ENCODE measurements at regions not wholly inside any gene's neighbourhood (a gene's known extent, or its start where the extent isn't known, plus 50 kb on each side); places are given as distances from the start of the nearest gene placed in this dataset.
"Not testable (repeated sequence)": the region's sequence is repeated elsewhere in the genome, so short reads cannot be mapped to it uniquely, and the experiment has no call there.

DNA sequence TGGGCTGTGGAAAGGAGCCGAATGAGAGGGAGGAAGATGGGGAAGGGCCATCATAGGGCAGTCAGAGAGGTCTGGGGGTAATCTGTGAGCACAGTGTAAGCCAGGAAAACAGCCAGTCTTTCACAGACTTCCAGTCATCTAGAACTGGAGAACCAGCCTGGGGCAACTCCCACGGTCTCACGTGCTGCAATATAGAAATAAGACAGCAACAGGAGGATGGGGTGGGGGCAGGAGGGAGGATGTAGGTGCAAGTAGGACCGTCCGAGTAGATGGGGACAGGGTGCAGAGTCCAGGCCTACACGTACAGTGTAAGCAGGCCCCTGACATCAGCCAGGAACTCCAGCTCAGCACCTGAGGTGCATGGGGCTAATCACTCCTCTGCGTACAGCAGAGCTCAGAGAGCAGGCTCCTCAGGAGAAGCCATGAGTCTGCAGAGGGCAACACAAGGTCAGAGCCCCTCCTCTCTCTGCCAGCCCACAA lies 58.2 kb upstream of the TNFAIP3 start:
- H3K4me1 ChIP-seq = peaks cover 50% of the 10 kb centered on the region
- TF ChIP-seq, protein P1, sequence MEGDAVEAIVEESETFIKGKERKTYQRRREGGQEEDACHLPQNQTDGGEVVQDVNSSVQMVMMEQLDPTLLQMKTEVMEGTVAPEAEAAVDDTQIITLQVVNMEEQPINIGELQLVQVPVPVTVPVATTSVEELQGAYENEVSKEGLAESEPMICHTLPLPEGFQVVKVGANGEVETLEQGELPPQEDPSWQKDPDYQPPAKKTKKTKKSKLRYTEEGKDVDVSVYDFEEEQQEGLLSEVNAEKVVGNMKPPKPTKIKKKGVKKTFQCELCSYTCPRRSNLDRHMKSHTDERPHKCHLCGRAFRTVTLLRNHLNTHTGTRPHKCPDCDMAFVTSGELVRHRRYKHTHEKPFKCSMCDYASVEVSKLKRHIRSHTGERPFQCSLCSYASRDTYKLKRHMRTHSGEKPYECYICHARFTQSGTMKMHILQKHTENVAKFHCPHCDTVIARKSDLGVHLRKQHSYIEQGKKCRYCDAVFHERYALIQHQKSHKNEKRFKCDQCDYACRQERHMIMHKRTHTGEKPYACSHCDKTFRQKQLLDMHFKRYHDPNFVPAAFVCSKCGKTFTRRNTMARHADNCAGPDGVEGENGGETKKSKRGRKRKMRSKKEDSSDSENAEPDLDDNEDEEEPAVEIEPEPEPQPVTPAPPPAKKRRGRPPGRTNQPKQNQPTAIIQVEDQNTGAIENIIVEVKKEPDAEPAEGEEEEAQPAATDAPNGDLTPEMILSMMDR (IDR thresholded peaks at IDR 0.05) = no peak
- TF ChIP-seq EP300 (IDR thresholded peaks at IDR 0.05) (no peak), POLR2AphosphoS5 (IDR thresholded peaks at IDR 0.05) (no peak)
- no peaks in the 10 kb centered on the region for H3K36me3 ChIP-seq
- no peaks in the 10 kb centered on the region for H3K27me3 ChIP-seq
- no peak overlapping the region for H3K4me3 ChIP-seq
- H3K27ac ChIP-seq = no peak overlapping the region
- no peak for DNase-seq (ENCODE audit: low spot score in 2 of 2)
- H3K9me3 ChIP-seq = no peaks in the 10 kb centered on the region
- 78% methylated on average over 7 of the region's 7 CpGs for WGBS

GRCh38 chr6:137809895-137810553 lies 57.0 kb upstream of the TNFAIP3 start:
- H3K9me3 ChIP-seq; DNase-seq (ENCODE audit: low spot score in 2 of 2); H3K27me3 ChIP-seq; H3K27ac ChIP-seq; H3K4me3 ChIP-seq; H3K36me3 ChIP-seq: not testable (repeated sequence)
- 82% methylated on average over 7 of the region's 7 CpGs for WGBS
- peaks cover 40% of the 10 kb centered on the region for H3K4me1 ChIP-seq

GRCh38 chr6:137810554-137811120 lies 56.4 kb upstream of the TNFAIP3 start:
- Histone ChIP-seq H3K36me3 (no peaks in the 10 kb centered on the region), H3K4me3 (no peak overlapping the region), H3K4me1 (peaks cover 34% of the 10 kb centered on the region), H3K9me3 (no peaks in the 10 kb centered on the region), H3K27me3 (no peaks in the 10 kb centered on the region), H3K27ac (peak overlapping the region; percentile 69)
- 95% methylated on average over 4 of the region's 4 CpGs for WGBS
- TF ChIP-seq, protein P1 (IDR thresholded peaks at IDR 0.05) = no peak
- TF ChIP-seq EP300 (IDR thresholded peaks at IDR 0.05) (no peak), POLR2A (IDR thresholded peaks at IDR 0.05) (no peak), POLR2AphosphoS5 (IDR thresholded peaks at IDR 0.05) (no peak)
- no peak for DNase-seq (ENCODE audit: low spot score in 2 of 2)

DNA sequence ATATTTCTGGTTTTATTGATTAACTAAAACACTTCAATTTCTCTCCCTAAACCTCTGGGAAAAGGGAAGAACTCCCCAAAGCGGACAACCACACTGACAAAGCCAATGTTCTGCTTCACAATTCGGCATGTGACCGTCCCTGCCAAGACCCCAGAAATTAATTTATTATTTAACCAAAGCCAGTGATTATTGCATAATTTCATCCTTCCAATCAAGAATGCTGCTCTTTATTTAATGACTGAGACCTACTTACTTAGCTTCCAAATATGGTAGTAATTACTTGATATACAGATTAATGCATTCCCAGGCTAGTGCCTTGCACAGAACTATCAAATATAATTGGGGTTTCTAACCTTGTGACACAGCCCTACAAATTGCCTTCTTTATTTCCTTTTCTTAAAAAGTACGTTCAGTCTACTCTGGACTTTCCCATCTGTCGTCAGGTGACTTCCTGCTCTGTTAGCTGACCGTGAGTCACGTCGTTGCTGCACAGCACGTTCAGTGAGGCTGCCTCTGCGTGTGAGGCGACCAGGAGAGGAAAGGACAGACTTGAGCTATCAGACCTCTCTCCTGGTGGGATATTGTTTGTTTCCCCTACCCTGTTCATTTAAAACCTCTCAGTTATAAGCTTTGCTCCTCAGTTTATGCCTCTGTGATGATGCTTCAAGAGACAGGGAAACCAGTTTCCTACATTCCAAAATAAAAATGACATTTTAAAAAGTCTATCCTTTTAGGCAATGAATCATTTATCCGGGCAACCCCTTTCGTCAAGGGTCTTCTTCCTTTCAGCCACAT lies 55.7 kb upstream of the TNFAIP3 start:
- DNase-seq (ENCODE audit: low spot score in 2 of 2) = peak; percentile 84 to 90
- H3K9me3 ChIP-seq = no peaks in the 10 kb centered on the region
- no peaks in the 10 kb centered on the region for H3K27me3 ChIP-seq
- TF ChIP-seq POLR2AphosphoS5 (IDR thresholded peaks at IDR 0.05) = peak in 1 of 3 donors; percentile 67
- TF ChIP-seq, protein P1 (IDR thresholded peaks at IDR 0.05) = no peak
- peak overlapping the region; percentile 69 for H3K27ac ChIP-seq
- H3K4me3 ChIP-seq = no peak overlapping the region
- H3K4me1 ChIP-seq = peaks cover 32% of the 10 kb centered on the region
- H3K36me3 ChIP-seq = no peaks in the 10 kb centered on the region
- WGBS = 34% methylated on average over 13 of the region's 13 CpGs

DNA sequence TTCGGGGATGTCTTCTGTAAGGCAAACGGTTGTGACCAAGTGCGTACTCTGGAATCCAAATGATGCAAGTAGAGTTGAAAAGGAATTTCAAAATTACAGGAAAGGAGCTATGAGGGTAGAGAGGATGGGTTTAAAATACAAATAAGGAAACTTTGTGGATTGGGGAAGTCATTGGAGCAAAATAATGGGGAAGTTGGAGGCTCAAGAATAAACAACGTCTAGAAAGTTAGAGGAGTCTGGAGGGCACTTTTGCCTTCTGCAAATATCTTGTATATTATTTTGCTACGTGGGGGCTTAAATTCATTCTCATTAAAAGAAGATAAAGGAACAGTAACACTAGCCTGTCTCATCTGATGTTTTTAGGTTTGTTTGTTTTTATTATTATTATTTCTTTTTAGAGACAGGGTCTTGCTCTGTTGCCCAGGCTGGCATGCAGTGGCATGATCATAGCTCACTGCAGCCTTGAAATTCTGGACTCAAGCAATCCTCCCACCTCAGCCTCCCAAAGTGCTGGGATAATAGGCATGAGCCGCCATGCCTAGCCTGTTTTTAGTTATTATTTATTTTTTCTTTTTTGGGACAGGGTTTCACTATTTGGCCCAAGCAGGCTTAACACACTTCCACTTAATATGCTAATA lies 55.0 kb upstream of the TNFAIP3 start:
- DNase-seq (ENCODE audit: low spot score in 2 of 2) = no peak
- H3K27ac ChIP-seq = peak overlapping the region; percentile 69

More for the DNA sequence above, 55.0 kb upstream of the TNFAIP3 start:
- Histone ChIP-seq H3K9me3 (no peaks in the 10 kb centered on the region), H3K36me3 (no peaks in the 10 kb centered on the region), H3K4me3 (no peak overlapping the region), H3K4me1 (peaks cover 32% of the 10 kb centered on the region), H3K27me3 (no peaks in the 10 kb centered on the region)
- no peak for TF ChIP-seq POLR2A (IDR thresholded peaks at IDR 0.05)
- no peak for TF ChIP-seq EP300 (IDR thresholded peaks at IDR 0.05)
- no peak for TF ChIP-seq POLR2AphosphoS5 (IDR thresholded peaks at IDR 0.05)
- TF ChIP-seq, protein P1 (IDR thresholded peaks at IDR 0.05) = no peak
- WGBS = 81% methylated on average over 6 of the region's 6 CpGs
